ENCODE measurements at regions not wholly inside any gene's neighbourhood (a gene's known extent, or its start where the extent isn't known, plus 50 kb on each side); places are given as distances from the start of the nearest gene placed in this dataset.
"Not testable (repeated sequence)": the region's sequence is repeated elsewhere in the genome, so short reads cannot be mapped to it uniquely, and the experiment has no call there.

DNA sequence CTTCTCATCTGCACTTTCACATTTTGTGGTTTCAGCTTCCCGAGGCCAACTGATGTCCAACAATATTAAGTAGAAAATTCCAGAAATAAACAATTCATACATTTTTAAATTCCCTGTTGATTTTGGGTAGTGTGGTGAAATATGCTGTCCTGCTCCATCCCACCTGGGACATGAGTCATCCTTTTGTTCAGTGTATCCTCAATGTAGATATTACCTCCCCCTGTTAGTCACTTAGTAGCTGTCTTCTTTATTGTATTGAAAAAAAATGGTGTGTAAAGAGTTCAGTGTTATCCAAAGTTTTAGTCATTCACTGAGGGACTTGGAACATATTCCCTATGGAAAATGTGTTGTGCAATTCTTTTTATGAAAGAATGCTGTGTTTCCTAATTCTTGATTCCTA lies 348.1 kb downstream of the SOCS6 start:
- peak; percentile 13 for DNase-seq

- no peak for DNase-seq
Observed at GRCh38 chr18:70634576-70635147, 345.8 kb downstream of the SOCS6 start.

- DNase-seq, result no peak
Observed at GRCh38 chr18:70627182-70627802, 338.4 kb downstream of the SOCS6 start.

DNA sequence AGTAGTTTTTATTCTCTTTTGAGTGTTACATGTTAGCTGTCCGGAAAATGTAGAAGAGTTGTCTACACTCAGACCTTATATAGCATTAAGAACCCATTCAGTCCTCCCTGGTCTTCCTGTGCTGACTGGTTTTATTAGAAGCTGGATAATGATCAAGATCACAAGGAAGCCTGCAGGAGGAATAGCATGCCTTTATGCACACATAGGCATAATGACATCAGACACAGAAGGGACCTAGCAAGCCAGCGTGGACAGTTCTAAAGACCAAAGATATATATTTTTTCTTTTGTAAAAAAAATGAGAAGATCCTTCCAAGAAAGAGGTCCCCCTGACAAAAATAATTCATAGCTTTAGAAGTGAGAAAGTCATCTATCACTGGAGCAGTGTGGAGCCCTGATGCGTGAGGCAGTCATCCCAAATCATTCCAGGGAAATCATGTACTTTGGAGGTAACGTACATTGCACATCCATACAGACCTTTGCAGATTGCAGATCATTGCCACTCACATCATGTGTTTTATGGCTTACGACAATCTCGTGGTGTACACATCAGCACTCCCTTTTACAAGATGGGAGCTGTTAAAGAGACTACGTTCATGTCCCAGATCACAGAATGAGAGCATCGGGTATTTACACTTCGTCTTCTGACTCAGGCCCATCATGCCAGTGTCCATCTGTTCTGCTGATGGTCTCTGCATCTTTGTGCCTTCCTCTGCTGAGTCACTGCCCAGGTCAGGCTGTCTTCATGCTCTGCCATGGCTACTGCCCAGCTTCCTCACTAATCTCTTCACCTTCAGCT lies 334.0 kb downstream of the SOCS6 start:
- no peak for DNase-seq

- no peak for DNase-seq
Observed at GRCh38 chr18:70621710-70622109, 332.9 kb downstream of the SOCS6 start.

DNA sequence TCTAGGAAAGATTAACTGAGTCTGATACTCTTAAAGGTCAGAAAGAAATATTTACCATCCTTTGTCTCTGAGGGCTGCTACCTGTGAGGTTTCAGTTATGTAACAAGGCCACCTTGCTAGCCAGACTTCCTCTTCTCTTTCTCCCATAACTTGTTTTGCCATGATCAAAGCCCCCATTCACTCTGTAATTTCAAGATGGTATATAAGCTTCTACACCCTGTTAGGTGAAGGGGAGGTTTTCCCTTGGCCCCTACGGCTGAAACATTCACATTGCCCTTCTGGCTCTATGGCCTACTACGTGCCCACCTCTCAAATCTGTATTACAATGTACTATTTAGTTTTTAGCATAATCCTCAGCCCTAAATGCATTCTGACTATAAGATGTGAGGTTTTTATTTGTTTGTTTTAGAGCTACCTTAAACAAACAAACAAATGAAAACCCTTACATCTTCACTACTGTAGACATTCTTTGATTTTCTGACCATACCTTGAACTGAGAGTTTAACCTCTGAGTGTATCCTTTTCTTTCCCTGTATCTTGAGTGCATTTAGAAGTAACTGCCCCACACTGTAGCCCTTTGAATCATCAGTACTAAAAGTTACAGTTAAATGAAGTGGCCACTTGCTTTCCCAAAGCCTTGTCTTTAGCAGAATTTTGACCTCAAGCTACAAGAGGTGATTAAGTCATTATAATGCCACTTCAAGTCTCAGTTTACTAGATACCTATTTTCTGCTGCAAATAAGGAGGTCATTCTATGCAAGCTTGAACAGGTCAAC lies 332.2 kb downstream of the SOCS6 start:
- no peak for DNase-seq

DNA sequence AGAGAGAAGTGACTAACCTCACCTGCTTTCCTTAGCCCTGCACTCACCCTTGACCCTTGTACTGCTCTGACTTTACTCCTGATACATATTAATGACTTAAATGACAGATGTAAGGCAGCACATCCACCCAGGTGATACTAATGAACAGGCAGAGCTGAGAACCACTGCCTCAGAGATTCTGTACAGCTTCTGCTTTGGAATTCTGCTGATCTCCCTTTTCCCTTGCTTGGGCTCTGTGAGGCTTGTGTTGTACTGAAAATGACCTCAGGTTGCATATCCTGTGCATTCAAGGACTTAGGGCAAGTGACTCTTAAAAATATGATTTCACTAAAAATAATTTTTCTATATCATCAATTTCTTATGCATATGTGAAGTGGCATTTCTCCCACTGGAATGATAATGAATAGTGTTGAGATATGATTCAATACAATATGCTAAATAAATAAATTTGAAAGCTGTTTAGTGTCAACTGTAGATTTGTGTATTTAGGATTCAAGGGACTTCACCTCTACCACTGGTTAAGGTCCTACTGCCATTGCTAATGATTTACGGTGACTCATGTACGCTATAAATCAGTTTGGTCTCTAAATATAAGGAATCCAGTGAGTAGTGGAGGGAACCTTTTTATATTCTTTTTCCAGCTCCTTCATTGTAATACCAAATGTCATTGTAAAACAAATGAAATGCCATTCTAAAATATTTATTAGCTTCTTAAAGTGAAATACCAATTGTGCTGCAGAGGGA lies 328.3 kb downstream of the SOCS6 start:
- no peak for DNase-seq

- DNase-seq, result no peak
Observed at GRCh38 chr18:70600225-70600925, 311.5 kb downstream of the SOCS6 start.

DNA sequence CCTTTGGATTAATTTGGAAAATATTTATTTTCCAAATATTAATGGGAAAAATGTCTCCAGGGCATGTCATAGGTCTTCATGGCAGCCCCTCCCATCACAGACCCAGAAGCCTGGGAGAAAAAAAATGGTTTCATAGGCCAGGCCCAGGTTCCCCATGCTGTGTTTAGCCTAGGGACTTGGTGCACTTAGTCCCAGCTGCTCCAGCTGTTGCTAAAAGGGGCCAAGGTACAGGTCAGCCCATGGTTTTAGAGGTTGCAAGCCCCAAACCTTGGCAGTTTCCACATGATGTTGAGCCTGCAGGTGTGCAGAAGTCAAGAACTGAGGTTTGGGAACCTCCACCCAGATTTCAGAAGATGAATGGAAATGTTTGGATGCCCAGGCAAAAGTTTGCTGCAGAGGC lies 309.6 kb downstream of the SOCS6 start:
- DNase-seq, result no peak

- no peak for DNase-seq
Observed at GRCh38 chr18:70582981-70583380, 294.1 kb downstream of the SOCS6 start.

DNA sequence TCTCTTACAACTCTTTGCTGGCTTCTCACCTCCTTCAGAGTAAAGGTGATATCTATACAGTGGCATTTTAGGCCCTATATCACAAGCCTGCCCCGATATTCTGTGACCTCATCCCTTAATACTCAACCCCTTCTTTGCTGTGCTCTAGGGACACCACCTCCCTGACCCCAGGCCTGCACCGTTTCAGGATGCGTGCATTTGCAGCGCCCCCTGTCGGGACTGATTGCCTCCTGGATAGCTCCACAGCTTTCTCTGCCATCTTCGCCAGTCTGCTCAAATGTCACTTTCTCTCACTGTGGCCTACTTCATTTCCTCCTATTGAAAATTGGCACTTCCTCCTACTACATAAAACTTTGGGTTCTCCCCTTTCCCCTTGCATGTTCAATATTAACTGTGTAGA lies 289.6 kb downstream of the SOCS6 start:
- DNase-seq, result no peak

DNA sequence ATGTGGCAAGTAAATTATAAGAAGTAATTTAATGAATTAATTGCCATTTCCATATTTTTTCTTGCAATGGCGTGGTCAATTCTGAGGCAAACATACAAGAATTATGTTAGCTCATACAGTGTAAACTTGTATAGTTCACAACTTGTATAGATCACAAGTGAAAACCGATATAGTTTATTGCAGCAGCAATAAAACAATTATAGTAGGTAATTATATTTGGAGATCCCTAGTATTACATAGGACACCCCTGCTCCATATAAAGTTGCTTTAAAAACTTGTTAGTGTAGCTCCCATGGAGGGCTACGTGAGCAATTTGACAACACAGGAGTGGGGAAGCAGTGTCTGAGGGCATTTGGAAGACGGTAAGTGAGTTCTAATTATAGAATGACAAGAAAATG lies 288.2 kb downstream of the SOCS6 start:
- DNase-seq, result no peak

DNA sequence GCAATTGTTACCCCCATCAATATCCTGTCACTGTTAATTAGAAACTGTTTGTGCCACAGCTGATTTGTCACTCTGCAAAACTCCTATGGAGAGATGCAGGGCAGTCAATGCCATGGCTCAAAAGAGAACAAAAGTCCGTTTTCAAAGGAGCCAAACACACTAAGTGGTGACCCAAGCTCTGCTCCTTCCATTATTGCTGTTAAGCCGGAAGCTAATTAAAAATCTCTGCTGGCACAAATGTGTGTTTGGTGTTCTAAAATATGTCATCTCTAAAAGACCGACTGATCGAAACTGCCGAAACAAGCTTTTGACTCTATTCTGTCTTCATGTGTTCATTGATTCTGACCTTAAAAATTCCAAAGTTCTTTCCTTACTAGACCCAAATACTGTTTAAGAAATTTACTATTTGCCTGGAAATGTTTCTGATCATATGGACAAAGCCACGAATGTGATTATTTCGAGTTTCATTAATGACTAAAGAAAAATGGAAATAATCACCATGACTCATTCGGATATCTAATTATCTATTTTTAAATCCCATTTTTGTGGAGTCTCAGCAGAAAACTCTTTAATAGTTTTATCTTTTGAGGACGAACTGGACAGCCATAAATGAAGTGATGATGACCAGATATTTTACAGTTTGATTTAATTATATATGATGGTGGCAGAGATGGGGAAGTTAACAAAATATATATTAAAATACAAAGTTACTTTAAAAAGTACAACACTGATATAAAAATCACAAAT lies 287.6 kb downstream of the SOCS6 start:
- DNase-seq, result no peak

- DNase-seq, result not testable (repeated sequence)
Observed at GRCh38 chr18:70574951-70575350, 286.1 kb downstream of the SOCS6 start.

- not testable (repeated sequence) for DNase-seq
Observed at GRCh38 chr18:70569647-70570046, 280.8 kb downstream of the SOCS6 start.

- DNase-seq, result no peak
Observed at GRCh38 chr18:70559446-70559845, 270.6 kb downstream of the SOCS6 start.

- no peak for DNase-seq
Observed at GRCh38 chr18:70558371-70558770, 269.5 kb downstream of the SOCS6 start.

GRCh38 chr18:70554854-70555445 lies 266.1 kb downstream of the SOCS6 start:
- DNase-seq, result no peak

GRCh38 chr18:70553936-70554260 lies 265.1 kb downstream of the SOCS6 start:
- no peak for DNase-seq

DNA sequence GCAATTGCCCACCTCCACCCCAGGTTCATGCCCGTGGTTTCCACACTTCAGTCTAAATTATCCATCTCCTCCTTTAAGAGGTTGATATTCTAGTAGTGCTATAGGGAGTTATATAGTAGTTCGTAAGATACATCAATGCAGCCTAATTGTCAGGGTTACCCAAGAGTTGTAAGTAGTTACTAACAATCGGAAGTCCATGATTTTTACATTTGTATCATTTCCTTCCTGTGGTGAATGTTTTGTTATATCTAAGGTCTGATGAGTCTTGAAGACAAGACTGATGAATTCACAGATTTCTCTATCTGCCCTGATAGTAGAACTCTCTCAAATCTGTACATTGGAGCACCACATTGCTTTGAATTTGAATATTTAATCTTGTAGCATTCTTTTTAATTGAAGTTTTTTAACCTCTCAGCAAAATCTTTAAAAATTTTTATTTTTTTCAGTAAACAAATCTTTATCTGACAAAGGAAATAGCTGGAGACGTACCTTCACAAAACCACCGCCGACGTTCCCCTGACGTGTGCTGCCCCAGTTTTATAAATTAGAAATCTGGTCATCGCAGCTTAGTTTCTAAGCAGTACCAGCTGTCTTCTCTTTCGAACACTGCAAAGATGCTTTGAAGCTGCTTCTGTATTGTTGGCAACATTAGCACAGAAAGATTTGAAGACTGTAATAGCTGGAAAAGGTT lies 264.5 kb downstream of the SOCS6 start:
- DNase-seq, result no peak

All from T1000 (cell line).